ENCODE measurements at regions not wholly inside any gene's neighbourhood (a gene's known extent, or its start where the extent isn't known, plus 50 kb on each side); places are given as distances from the start of the nearest gene placed in this dataset.
"Not testable (repeated sequence)": the region's sequence is repeated elsewhere in the genome, so short reads cannot be mapped to it uniquely, and the experiment has no call there.

DNA sequence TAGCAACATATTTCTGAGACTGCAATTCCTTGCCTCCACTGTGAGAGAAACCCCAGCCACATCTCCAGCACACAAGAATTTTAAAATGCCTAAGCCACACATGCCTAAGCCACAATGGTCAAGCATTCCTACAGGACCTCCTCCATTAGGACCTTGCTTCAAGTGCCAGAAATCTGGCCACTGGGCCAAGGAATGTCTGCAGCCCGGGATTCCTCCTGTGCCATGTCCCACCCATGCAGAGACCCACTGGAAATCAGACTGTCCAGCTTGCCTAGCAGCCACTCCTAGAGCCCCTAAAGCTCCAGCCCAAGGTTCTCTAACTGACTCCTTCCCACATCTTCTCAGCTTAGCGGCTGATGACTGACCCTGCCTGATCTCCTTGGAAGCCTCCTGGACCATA is 117.5 kb downstream of the AHR start:
- Histone ChIP-seq H3K4me2 (ENCODE audit: low read length) (no peak overlapping the region), H3K9me3 (ENCODE audit: control insufficient read depth in 1 of 2, insufficient read depth in 1 of 2, low read depth in 1 of 2, low read length in 2 of 2) (no peaks in the 10 kb centered on the region), H3K27me3 (ENCODE audit: insufficient read depth, low read length) (no peaks in the 10 kb centered on the region), H3K27ac (ENCODE audit: low read depth, low read length) (no peak overlapping the region), H3K4me1 (ENCODE audit: control insufficient read depth in 1 of 2, insufficient read depth in 2 of 2, low read length in 2 of 2) (no peaks in the 10 kb centered on the region), H3K36me3 (ENCODE audit: control insufficient read depth in 1 of 2, insufficient read depth in 2 of 2, low read length in 2 of 2) (no peaks in the 10 kb centered on the region), H2AFZ (ENCODE audit: low read depth, low read length, poor library complexity, severe bottlenecking) (no peak overlapping the region), H3K9ac (ENCODE audit: low read length) (no peak overlapping the region), H3K4me3 (replicated peaks in 1 of 2; ENCODE audit: low read depth in 1 of 2, low read length in 2 of 2) (no peak overlapping the region), H3K9me2 (ENCODE audit: insufficient read depth) (no peaks in the 10 kb centered on the region), H4K20me1 (ENCODE audit: insufficient read depth) (no peaks in the 10 kb centered on the region), H3K79me2 (ENCODE audit: insufficient read depth, low read length) (no peaks in the 10 kb centered on the region)
- POLR2A ChIA-PET = no interaction called here
- intact Hi-C loops (cut with micrococcal nuclease) = no loop called here
- TF ChIP-seq CEBPB (IDR thresholded peaks at IDR 0.05; ENCODE audit: low read depth) (no peak), EGR1 (IDR thresholded peaks at IDR 0.05; ENCODE audit: low read depth) (no peak), EZH2 (IDR thresholded peaks at IDR 0.05) (no peak), POLR2A (IDR thresholded peaks at IDR 0.05; ENCODE audit: borderline replicate concordance, extremely low read depth, insufficient read depth, insufficient read length) (no peak), ZFX (IDR thresholded peaks at IDR 0.05) (no peak), CTCF (IDR thresholded peaks at IDR 0.05 in 2 of 3, conservative IDR thresholded peaks at IDR 0.05 in 1 of 3; ENCODE audit: borderline replicate concordance in 1 of 3, insufficient read depth in 1 of 3, low read depth in 2 of 3, low read length in 2 of 3) (no peak), TCF7L2 (IDR thresholded peaks at IDR 0.05; ENCODE audit: borderline replicate concordance, extremely low read depth, insufficient read depth, insufficient read length) (no peak), CBX3 (IDR thresholded peaks at IDR 0.05; ENCODE audit: low read depth) (no peak), ZNF274 (IDR thresholded peaks at IDR 0.05; ENCODE audit: low read depth, low read length) (no peak), ZBTB33 (IDR thresholded peaks at IDR 0.05; ENCODE audit: extremely low read depth, insufficient replicate concordance, low read length) (no peak), SP1 (IDR thresholded peaks at IDR 0.05; ENCODE audit: low read depth) (no peak), JUND (IDR thresholded peaks at IDR 0.05) (no peak), RAD21 (IDR thresholded peaks at IDR 0.05; ENCODE audit: low read depth) (no peak), YY1 (IDR thresholded peaks at IDR 0.05; ENCODE audit: extremely low read depth, insufficient replicate concordance, low read depth, low read length) (no peak), SRF (IDR thresholded peaks at IDR 0.05; ENCODE audit: low read depth) (no peak), MAX (IDR thresholded peaks at IDR 0.05) (no peak)
- TF ChIP-seq, protein P1, sequence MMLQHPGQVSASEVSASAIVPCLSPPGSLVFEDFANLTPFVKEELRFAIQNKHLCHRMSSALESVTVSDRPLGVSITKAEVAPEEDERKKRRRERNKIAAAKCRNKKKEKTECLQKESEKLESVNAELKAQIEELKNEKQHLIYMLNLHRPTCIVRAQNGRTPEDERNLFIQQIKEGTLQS (IDR thresholded peaks at IDR 0.05) = no peak
- no peak for DNase-seq (ENCODE audit: low read depth, low spot score)
- CTCF ChIA-PET = no interaction called here
- BruUV-seq (replicated peaks) = no TSS peak
- ATAC-seq = no peak
- RAD21 ChIA-PET (ENCODE audit: low non-redundant PET in 1 of 2, low total read pairs in 2 of 2, uncharacterized antibody in 2 of 2, unreplicated experiment in 2 of 2) = no interaction called here

DNA sequence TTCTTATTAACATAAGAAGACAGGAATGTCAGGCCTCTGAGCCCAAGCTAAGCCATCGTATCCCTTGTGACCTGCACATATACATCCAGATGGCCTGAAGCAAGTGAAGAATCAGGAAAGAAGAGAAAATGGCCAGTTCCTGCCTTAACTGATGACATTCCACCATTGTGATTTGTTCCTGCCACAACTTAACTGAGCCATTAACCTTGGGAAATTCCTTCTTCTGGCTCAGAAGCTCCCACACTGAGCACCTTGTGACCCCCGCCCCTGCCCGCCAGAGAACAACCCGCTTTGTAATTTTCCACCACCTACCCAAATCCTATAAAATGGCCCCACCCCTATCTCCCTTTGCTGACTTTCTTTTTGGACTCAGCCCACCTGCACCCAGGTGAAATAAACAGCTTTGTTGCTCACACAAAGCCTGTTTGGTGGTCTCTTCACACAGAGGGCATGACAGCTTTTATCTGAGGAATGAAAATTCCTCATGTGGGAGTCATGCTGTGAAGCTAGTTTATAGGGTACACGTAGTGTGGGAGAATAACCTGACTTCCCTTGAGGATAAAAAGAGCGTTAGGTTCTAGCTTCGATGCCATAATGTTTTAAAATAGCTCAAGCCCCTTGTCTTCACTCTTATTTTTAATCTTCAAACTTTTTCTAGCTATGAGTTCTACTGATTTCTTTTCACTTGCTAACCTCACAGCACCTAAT is 122.0 kb downstream of the AHR start:
- intact Hi-C loops (cut with micrococcal nuclease); BruUV-seq (replicated peaks); H3K79me2 ChIP-seq (ENCODE audit: insufficient read depth, low read length); H3K27ac ChIP-seq (ENCODE audit: low read depth, low read length); H3K36me3 ChIP-seq (ENCODE audit: control insufficient read depth in 1 of 2, insufficient read depth in 2 of 2, low read length in 2 of 2); H3K9ac ChIP-seq (ENCODE audit: low read length); H3K4me1 ChIP-seq (ENCODE audit: control insufficient read depth in 1 of 2, insufficient read depth in 2 of 2, low read length in 2 of 2); POLR2A ChIA-PET; H3K4me3 ChIP-seq (replicated peaks in 1 of 2; ENCODE audit: low read depth in 1 of 2, low read length in 2 of 2); DNase-seq (ENCODE audit: low read depth, low spot score); H3K9me3 ChIP-seq (ENCODE audit: control insufficient read depth in 1 of 2, insufficient read depth in 1 of 2, low read depth in 1 of 2, low read length in 2 of 2); ATAC-seq; CTCF ChIA-PET; H2AFZ ChIP-seq (ENCODE audit: low read depth, low read length, poor library complexity, severe bottlenecking); H3K4me2 ChIP-seq (ENCODE audit: low read length); RAD21 ChIA-PET (ENCODE audit: low non-redundant PET in 1 of 2, low total read pairs in 2 of 2, uncharacterized antibody in 2 of 2, unreplicated experiment in 2 of 2); H3K27me3 ChIP-seq (ENCODE audit: insufficient read depth, low read length); H3K9me2 ChIP-seq (ENCODE audit: insufficient read depth); H4K20me1 ChIP-seq (ENCODE audit: insufficient read depth): not testable (repeated sequence)
